ENCODE measurements at regions not wholly inside any gene's neighbourhood (a gene's known extent, or its start where the extent isn't known, plus 50 kb on each side); places are given as distances from the start of the nearest gene placed in this dataset.

DNA sequence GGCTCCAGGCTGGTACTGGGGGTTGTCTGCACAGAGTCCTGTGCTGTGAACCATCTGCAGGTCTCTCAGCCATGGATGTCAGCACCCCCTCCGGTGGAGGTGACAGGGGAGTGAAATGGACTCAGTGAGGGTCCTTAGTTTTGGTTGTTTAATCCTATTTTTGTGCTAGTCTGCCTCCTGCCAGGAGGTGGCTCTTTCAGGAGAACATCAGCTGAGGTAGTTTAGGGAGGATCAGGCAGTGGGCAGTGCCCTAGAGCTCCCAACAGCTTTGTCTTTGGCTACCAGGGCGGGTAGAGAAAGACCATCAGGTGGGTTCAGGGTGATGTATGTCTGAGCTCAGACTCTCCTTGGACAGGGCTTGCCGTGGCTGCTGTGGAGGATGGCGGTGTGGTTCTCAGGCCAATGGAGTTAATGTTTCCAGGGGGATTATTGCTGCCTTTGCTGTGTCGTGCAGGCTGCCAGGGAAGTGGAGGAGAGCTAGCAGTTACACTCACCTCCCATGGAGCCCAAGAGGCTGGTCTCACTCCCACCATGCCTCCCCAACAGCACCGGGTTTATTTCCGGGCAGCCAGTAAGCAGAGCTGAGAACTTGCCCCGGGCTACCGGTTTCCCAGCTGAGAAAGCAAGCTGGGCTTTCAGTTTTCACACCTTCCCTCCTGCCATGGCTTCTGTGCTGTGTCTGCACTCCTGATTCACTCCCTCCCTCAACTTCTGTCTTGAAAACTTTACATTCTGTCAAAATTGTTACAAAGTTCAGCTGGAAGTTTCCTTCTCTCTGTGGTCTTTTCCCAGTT lies 563.4 kb downstream of the XIRP2 start:
- TF ChIP-seq POLR2A (IDR thresholded peaks at IDR 0.05): no peak
- TF ChIP-seq, protein P1, sequence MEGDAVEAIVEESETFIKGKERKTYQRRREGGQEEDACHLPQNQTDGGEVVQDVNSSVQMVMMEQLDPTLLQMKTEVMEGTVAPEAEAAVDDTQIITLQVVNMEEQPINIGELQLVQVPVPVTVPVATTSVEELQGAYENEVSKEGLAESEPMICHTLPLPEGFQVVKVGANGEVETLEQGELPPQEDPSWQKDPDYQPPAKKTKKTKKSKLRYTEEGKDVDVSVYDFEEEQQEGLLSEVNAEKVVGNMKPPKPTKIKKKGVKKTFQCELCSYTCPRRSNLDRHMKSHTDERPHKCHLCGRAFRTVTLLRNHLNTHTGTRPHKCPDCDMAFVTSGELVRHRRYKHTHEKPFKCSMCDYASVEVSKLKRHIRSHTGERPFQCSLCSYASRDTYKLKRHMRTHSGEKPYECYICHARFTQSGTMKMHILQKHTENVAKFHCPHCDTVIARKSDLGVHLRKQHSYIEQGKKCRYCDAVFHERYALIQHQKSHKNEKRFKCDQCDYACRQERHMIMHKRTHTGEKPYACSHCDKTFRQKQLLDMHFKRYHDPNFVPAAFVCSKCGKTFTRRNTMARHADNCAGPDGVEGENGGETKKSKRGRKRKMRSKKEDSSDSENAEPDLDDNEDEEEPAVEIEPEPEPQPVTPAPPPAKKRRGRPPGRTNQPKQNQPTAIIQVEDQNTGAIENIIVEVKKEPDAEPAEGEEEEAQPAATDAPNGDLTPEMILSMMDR (IDR thresholded peaks at IDR 0.05 in 4 of 5, conservative IDR thresholded peaks at IDR 0.05 in 1 of 5): no peak

All from gastrocnemius medialis (tissue), 4 donors.